Tibial nerve (tissue), 4 donors: ENCODE measurements at regions not wholly inside any gene's neighbourhood (a gene's known extent, or its start where the extent isn't known, plus 50 kb on each side); places are given as distances from the start of the nearest gene placed in this dataset.

Experiments used
- DNase-seq, 2 donors: peaks; one replicate each; pipeline ENCODE4 v3.0.0-alpha.2; 2019; ENCODE audit warnings: low spot score in 2 of 2
- H3K27ac ChIP-seq, 4 donors: fragments of 200-600 bp; sonication (generic) in 3 of 4; one replicate each; pipeline ENCODE4 v1.5.1; 2017 to 2019; ENCODE audit warnings: mild to moderate bottlenecking in 1 of 4
- H3K27me3 ChIP-seq, 2 donors: fragments of 200-600 bp; sonication (generic) in 1 of 2; one replicate each; pipeline versions ENCODE4 v1.5.1 to v1.6.0; 2017 to 2019
- H3K36me3 ChIP-seq, 3 donors: fragments of 200-600 bp; sonication (generic); one replicate each; pipeline ENCODE4 v1.5.1; 2018 to 2019
- H3K4me1 ChIP-seq, 4 donors: fragments of 200-600 bp; sonication (generic) in 3 of 4; one replicate each; pipeline ENCODE4 v1.5.1; 2017 to 2019
- H3K4me3 ChIP-seq, 4 donors: fragments of 200-600 bp; sonication (generic) in 3 of 4; one replicate each; pipeline ENCODE4 v1.5.1; 2017 to 2019; ENCODE audit warnings: mild to moderate bottlenecking in 1 of 4, moderate library complexity in 1 of 4
- H3K9me3 ChIP-seq, 4 donors: fragments of 200-600 bp; sonication (generic) in 3 of 4; one replicate each; pipeline ENCODE4 v1.5.1; 2017 to 2019
- EP300 ChIP-seq, 2 donors: sonication (generic); formaldehyde crosslinking; IDR thresholded peaks; one replicate each; pipeline ENCODE4 v1.6.1; 2017; ENCODE audit warnings: antibody characterized with exemption in 2 of 2, mild to moderate bottlenecking in 1 of 2
- POLR2A ChIP-seq, 2 donors: fragments of 450-650 bp; IDR thresholded peaks; one replicate each; pipeline ENCODE4 v1.6.1; 2017; ENCODE audit warnings: antibody characterized with exemption in 2 of 2, mild to moderate bottlenecking in 2 of 2, moderate library complexity in 2 of 2
- WGBS, 2 donors: methylation state at CpG; one replicate each; pipeline ENCODE4 v1.1.5; 2018; 5-methylcytosine and 5-hydroxymethylcytosine counted together
- TF ChIP-seq, protein P1 (sequence below), 5 experiments: fragments of 200-600 bp in 3 of 5; fragments of 450-650 bp in 2 of 5; sonication (generic) in 3 of 5; IDR thresholded peaks; one replicate each; pipeline ENCODE4 v1.5.1; 2016 to 2019; ENCODE audit warnings: antibody characterized with exemption in 5 of 5, mild to moderate bottlenecking in 3 of 5, moderate library complexity in 2 of 5

DNA sequence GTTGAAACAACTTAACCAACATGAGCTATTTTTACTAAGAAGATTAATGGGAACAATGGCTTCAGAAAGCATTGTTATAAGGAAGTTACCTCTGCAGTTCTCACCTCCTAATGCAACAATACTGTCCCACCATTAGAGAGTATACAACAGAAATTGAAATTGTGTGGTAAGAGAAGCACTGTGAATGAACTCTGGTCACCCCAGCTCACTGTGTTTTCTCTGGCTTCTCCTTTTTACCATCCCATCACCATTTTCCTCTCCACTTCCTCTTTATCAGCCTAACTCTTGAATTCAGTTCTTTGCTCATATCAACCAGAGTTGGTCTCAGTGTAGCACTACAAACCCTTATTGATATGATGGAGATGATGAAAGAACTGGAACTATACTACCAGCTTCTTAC lies 138.0 kb upstream of the POU2AF2 start:
- Histone ChIP-seq H3K27ac (no peak overlapping the region), H3K4me1 (no peaks in the 10 kb centered on the region), H3K9me3 (no peaks in the 10 kb centered on the region), H3K4me3 (no peak overlapping the region), H3K36me3 (no peaks in the 10 kb centered on the region), H3K27me3 (no peaks in the 10 kb centered on the region)
- no peak for DNase-seq
- TF ChIP-seq POLR2A (IDR thresholded peaks at IDR 0.05): no peak
- TF ChIP-seq, protein P1, sequence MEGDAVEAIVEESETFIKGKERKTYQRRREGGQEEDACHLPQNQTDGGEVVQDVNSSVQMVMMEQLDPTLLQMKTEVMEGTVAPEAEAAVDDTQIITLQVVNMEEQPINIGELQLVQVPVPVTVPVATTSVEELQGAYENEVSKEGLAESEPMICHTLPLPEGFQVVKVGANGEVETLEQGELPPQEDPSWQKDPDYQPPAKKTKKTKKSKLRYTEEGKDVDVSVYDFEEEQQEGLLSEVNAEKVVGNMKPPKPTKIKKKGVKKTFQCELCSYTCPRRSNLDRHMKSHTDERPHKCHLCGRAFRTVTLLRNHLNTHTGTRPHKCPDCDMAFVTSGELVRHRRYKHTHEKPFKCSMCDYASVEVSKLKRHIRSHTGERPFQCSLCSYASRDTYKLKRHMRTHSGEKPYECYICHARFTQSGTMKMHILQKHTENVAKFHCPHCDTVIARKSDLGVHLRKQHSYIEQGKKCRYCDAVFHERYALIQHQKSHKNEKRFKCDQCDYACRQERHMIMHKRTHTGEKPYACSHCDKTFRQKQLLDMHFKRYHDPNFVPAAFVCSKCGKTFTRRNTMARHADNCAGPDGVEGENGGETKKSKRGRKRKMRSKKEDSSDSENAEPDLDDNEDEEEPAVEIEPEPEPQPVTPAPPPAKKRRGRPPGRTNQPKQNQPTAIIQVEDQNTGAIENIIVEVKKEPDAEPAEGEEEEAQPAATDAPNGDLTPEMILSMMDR (IDR thresholded peaks at IDR 0.05): no peak
- no peak for TF ChIP-seq EP300 (IDR thresholded peaks at IDR 0.05)

DNA sequence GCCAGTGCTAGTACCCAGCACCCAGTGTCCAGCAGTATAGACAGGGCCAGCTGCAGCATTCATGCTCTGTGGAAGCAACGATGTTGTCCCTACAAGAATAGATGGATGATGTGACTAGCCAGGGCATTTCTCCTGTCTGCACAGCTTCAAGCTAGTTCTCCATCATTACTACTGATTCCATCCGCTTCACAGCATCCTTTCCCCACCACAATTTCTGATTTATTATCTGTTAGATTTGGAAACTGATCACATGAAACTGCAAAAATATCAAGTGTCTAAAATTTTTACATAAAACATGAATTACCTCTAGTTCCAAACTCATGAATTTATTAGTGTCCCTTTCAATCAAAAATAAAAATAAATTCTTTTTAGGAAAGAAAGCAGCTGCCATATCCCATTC lies 138.9 kb upstream of the POU2AF2 start:
- H3K4me1 ChIP-seq: no peaks in the 10 kb centered on the region
- no peak for DNase-seq
- H3K27me3 ChIP-seq: no peaks in the 10 kb centered on the region
- no peak overlapping the region for H3K4me3 ChIP-seq
- H3K27ac ChIP-seq: no peak overlapping the region
- WGBS, 2 donors: 91 to 94% methylated on average over 2 of the region's 2 CpGs
- TF ChIP-seq POLR2A (IDR thresholded peaks at IDR 0.05): no peak
- no peaks in the 10 kb centered on the region for H3K36me3 ChIP-seq
- no peaks in the 10 kb centered on the region for H3K9me3 ChIP-seq

DNA sequence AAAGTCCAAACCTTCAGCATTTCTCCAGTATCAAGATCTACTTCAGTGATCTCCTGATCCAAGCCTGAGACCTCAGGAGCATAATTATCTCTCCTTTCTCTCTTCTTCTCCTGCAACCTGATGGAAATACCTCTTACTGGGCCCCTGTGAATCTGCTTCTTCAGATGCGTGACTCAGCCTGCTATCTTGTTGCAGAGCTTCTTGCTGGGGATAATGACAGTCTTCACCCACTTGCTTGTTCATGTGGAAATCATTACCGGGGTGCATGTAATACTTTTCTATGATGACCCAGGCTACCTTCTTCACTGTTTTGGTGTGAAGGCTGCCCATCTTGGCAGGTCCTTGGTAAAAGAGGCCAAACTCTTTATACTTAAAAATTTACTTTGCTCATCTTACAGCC lies 140.0 kb upstream of the POU2AF2 start:
- TF ChIP-seq POLR2A (IDR thresholded peaks at IDR 0.05) (no peak), EP300 (IDR thresholded peaks at IDR 0.05) (no peak)
- TF ChIP-seq, protein P1 (IDR thresholded peaks at IDR 0.05): no peak
- H3K4me1 ChIP-seq: no peaks in the 10 kb centered on the region
- H3K4me3 ChIP-seq: no peak overlapping the region
- H3K36me3 ChIP-seq: no peaks in the 10 kb centered on the region
- 84 to 86% methylated on average over 2 of the region's 2 CpGs for WGBS, 2 donors
- no peaks in the 10 kb centered on the region for H3K9me3 ChIP-seq
- H3K27me3 ChIP-seq: no peaks in the 10 kb centered on the region
- DNase-seq: no peak
- no peak overlapping the region for H3K27ac ChIP-seq

- no peak for DNase-seq
- Histone ChIP-seq H3K27ac (no peak overlapping the region), H3K27me3 (no peaks in the 10 kb centered on the region), H3K36me3 (no peaks in the 10 kb centered on the region), H3K9me3 (no peaks in the 10 kb centered on the region), H3K4me3 (no peak overlapping the region), H3K4me1 (no peaks in the 10 kb centered on the region)
- TF ChIP-seq POLR2A (IDR thresholded peaks at IDR 0.05) (no peak), EP300 (IDR thresholded peaks at IDR 0.05) (no peak)
- TF ChIP-seq, protein P1 (IDR thresholded peaks at IDR 0.05): no peak
Measured at GRCh38 chr11:111104185-111104584, 141.3 kb upstream of the POU2AF2 start.

DNA sequence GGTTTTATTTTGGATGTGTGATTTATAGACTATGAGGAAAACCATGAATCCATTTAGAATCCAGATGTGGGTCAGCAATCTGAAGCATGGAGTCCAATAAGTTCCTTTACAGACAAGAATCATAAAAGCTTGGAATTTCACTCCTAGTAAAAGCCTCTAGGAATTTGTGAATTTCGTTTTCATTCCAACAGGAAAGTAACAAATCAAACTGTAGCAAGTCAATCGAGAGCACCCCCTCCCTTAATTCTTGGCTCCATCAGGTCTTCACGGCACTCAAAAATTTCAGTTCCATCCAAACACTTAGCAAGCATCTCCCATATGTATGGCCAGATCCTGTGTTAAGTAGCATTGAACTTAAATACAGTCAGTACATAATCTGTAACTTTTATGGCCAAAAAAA lies 143.6 kb upstream of the POU2AF2 start:
- Histone ChIP-seq H3K4me1 (no peaks in the 10 kb centered on the region), H3K27me3 (no peaks in the 10 kb centered on the region), H3K4me3 (no peak overlapping the region), H3K27ac (no peak overlapping the region), H3K36me3 (no peaks in the 10 kb centered on the region), H3K9me3 (no peaks in the 10 kb centered on the region)
- 40 to 49% methylated on average over 3 of the region's 3 CpGs for WGBS, 2 donors
- DNase-seq: no peak
- TF ChIP-seq, protein P1 (IDR thresholded peaks at IDR 0.05): no peak
- no peak for TF ChIP-seq POLR2A (IDR thresholded peaks at IDR 0.05)
- no peak for TF ChIP-seq EP300 (IDR thresholded peaks at IDR 0.05)

- H3K27me3 ChIP-seq: no peaks in the 10 kb centered on the region
- no peak overlapping the region for H3K27ac ChIP-seq
- no peak overlapping the region for H3K4me3 ChIP-seq
- TF ChIP-seq POLR2A (IDR thresholded peaks at IDR 0.05) (no peak), EP300 (IDR thresholded peaks at IDR 0.05) (no peak)
- TF ChIP-seq, protein P1 (IDR thresholded peaks at IDR 0.05): no peak
- no peaks in the 10 kb centered on the region for H3K4me1 ChIP-seq
- DNase-seq: no peak
- H3K9me3 ChIP-seq: no peaks in the 10 kb centered on the region
- H3K36me3 ChIP-seq: no peaks in the 10 kb centered on the region
- WGBS, 2 donors: 62 to 67% methylated on average over 2 of the region's 2 CpGs
Measured at GRCh38 chr11:111099028-111099713, 146.4 kb upstream of the POU2AF2 start.
